SK-N-SH treated with all-trans-retinoic acid at 6 μM for 48 hours (cell line): ENCODE measurements at regions not wholly inside any gene's neighbourhood (a gene's known extent, or its start where the extent isn't known, plus 50 kb on each side); places are given as distances from the start of the nearest gene placed in this dataset.

Experiments
- CSRNP3 ChIP-seq: fragments of 250-450 bp; sonication (Bioruptor Pico); IDR thresholded peaks from 2 replicates; pipeline ENCODE4 v1.5.1; 2021; ENCODE audit warnings: mild to moderate bottlenecking, moderate library complexity
- ISL1 ChIP-seq: fragments of 250-450 bp; sonication (Bioruptor Pico); IDR thresholded peaks from 2 replicates; pipeline ENCODE4 v2.1.2; 2022; ENCODE audit warnings: mild to moderate bottlenecking, moderate library complexity
- PATZ1 ChIP-seq: fragments of 250-450 bp; sonication (Bioruptor Pico); IDR thresholded peaks from 2 replicates; pipeline ENCODE4 v1.8.0; 2020; ENCODE audit warnings: mild to moderate bottlenecking, moderate library complexity, borderline replicate concordance
- RARB ChIP-seq: fragments of 250-450 bp; sonication (Bioruptor Pico); IDR thresholded peaks from 2 replicates; pipeline ENCODE4 v1.8.0; 2021; ENCODE audit warnings: mild to moderate bottlenecking, moderate library complexity
- TCF4 ChIP-seq: fragments of 250-450 bp; sonication (Bioruptor Pico); IDR thresholded peaks from 2 replicates; pipeline ENCODE4 v1.8.0; 2021; ENCODE audit warnings: mild to moderate bottlenecking, moderate library complexity, borderline replicate concordance
- TOX ChIP-seq: fragments of 250-450 bp; sonication (Bioruptor Pico); IDR thresholded peaks from 2 replicates; pipeline ENCODE4 v1.8.0; 2021; ENCODE audit warnings: mild to moderate bottlenecking, moderate library complexity, borderline replicate concordance
- TSHZ2 ChIP-seq: fragments of 250-450 bp; sonication (Bioruptor Pico); IDR thresholded peaks from 2 replicates; pipeline ENCODE4 v1.5.0; 2020; ENCODE audit warnings: mild to moderate bottlenecking, moderate library complexity
- ZC3H10 ChIP-seq: fragments of 250-450 bp; sonication (Bioruptor Pico); IDR thresholded peaks from 2 replicates; pipeline ENCODE4 v1.5.1; 2021; ENCODE audit warnings: mild to moderate bottlenecking, moderate library complexity
- ZFP3 ChIP-seq: fragments of 250-450 bp; sonication (Bioruptor Pico); IDR thresholded peaks from 2 replicates; pipeline ENCODE4 v1.5.0; 2020; ENCODE audit warnings: mild to moderate bottlenecking, moderate library complexity
- ZFP30 ChIP-seq: fragments of 450-650 bp; formaldehyde crosslinking; IDR thresholded peaks from 2 replicates; pipeline ENCODE4 v1.5.0; 2022; ENCODE audit warnings: mild to moderate bottlenecking, moderate library complexity
- ZNF70 ChIP-seq: fragments of 450-650 bp; formaldehyde crosslinking; IDR thresholded peaks from 2 replicates; pipeline ENCODE4 v1.5.0; 2020; ENCODE audit warnings: mild to moderate bottlenecking, moderate library complexity
- ZNF8 ChIP-seq: fragments of 450-650 bp; formaldehyde crosslinking; IDR thresholded peaks from 2 replicates; pipeline ENCODE4 v1.5.0; 2020; ENCODE audit warnings: mild to moderate bottlenecking, moderate library complexity
- TF ChIP-seq, protein P1 (sequence below): fragments of 250-450 bp; sonication (Bioruptor Pico); IDR thresholded peaks from 2 replicates; pipeline ENCODE4 v1.5.1; 2020; ENCODE audit warnings: low read depth, mild to moderate bottlenecking, moderate library complexity

DNA sequence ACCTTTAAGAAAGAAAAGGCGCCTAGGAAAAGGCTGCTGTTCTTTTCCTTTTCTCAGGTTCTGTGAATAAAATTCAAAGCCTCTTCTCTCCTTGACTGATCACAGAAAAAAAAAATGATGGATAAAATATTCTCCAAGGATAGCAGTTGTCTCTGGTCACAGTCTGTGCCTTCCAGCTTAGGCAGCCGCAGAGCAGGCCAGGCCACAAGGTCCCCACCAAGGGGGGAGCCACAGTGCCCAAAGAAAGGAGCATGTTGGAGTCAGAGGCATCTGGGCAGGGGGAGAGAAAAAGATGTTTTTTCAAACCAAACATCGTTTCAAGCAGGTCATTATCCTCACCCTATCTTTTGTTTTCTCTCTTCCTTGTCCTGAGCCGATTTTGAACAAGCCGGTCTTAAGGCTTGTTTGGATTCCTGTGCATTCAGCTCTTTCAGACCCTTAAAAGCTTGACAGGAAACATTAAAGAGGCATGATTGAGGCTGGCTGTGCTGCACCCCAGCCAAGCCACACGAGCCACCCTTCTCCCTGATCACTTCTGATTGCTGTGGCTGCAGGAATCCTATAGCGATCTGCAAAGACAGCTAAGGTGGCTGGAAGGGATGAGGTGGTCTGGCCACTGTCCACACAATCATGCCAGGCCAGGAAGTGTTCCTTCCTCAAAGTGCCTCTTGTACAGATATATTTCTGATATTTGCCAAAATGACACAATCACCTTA lies 284.6 kb upstream of the TLE4 start:
- TF ChIP-seq RARB (no peak), ZFP30 (CRISPR knock-in tag) (no peak), ZNF8 (CRISPR knock-in tag) (no peak), TSHZ2 (CRISPR knock-in tag) (no peak), PATZ1 (no peak), CSRNP3 (CRISPR knock-in tag) (no peak), ZNF70 (no peak), ZFP3 (CRISPR knock-in tag) (no peak), TOX (CRISPR knock-in tag) (no peak), ZC3H10 (no peak), ISL1 (CRISPR knock-in tag) (no peak), TCF4 (no peak)
- TF ChIP-seq, protein P1, sequence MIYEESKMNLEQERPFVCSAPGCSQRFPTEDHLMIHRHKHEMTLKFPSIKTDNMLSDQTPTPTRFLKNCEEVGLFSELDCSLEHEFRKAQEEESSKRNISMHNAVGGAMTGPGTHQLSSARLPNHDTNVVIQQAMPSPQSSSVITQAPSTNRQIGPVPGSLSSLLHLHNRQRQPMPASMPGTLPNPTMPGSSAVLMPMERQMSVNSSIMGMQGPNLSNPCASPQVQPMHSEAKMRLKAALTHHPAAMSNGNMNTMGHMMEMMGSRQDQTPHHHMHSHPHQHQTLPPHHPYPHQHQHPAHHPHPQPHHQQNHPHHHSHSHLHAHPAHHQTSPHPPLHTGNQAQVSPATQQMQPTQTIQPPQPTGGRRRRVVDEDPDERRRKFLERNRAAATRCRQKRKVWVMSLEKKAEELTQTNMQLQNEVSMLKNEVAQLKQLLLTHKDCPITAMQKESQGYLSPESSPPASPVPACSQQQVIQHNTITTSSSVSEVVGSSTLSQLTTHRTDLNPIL (CRISPR knock-in tag) = no peak
